ENCODE measurements at regions not wholly inside any gene's neighbourhood (a gene's known extent, or its start where the extent isn't known, plus 50 kb on each side); places are given as distances from the start of the nearest gene placed in this dataset.

- TF ChIP-seq CTCF (conservative IDR thresholded peaks at IDR 0.05; ENCODE audit: low read depth, low read length) (no peak), MXI1 (IDR thresholded peaks at IDR 0.05; ENCODE audit: borderline replicate concordance, low read depth, low read length) (no peak), RAD21 (IDR thresholded peaks at IDR 0.05; ENCODE audit: low read length) (no peak), MAZ (IDR thresholded peaks at IDR 0.05; ENCODE audit: borderline replicate concordance, low read depth, low read length) (no peak), ELK1 (IDR thresholded peaks at IDR 0.05; ENCODE audit: borderline replicate concordance, low read depth, low read length) (no peak), BHLHE40 (IDR thresholded peaks at IDR 0.05; ENCODE audit: low read depth, low read length) (no peak), RCOR1 (IDR thresholded peaks at IDR 0.05; ENCODE audit: insufficient replicate concordance, low read length) (no peak), FOS (IDR thresholded peaks at IDR 0.05; ENCODE audit: low read depth, low read length) (no peak), POLR2A (IDR thresholded peaks at IDR 0.05; ENCODE audit: low read depth, low read length) (no peak)
Observed at GRCh38 chr2:117737846-117738245, 76.6 kb upstream of the DDX18 start.
